Lung (tissue), 12 donors: ENCODE measurements at regions not wholly inside any gene's neighbourhood (a gene's known extent, or its start where the extent isn't known, plus 50 kb on each side); places are given as distances from the start of the nearest gene placed in this dataset. TPM values are rescaled to one million over a fixed set of nuclear protein-coding genes. Genes with fewer than 3 reads are reported as not detected.

Experiments
- ATAC-seq: fragments of 200-7000 bp; cut with Tn5 transposase; one replicate; pipeline ENCODE4 v1.9.1; 2020; ENCODE audit warnings: moderate number of reproducible peaks; ENCODE audit not compliant: insufficient read depth, low FRiP score
- DNase-seq, 3 donors: peaks; one replicate each; pipeline ENCODE4 v3.0.0-alpha.2; 2013 to 2017
- H3K27ac ChIP-seq, 2 donors: one replicate each; pipeline ENCODE4 v1.5.1; 2013; ENCODE audit warnings: mild to moderate bottlenecking in 2 of 2, moderate library complexity in 2 of 2, control low read depth in 1 of 2, inconsistent platforms in 1 of 2, low read depth in 1 of 2, low read length in 1 of 2
- H3K27me3 ChIP-seq, 3 donors: one replicate each; pipeline ENCODE4 v1.5.1; 2013; ENCODE audit warnings: low read length in 2 of 3; ENCODE audit not compliant: control insufficient read depth in 3 of 3, insufficient read depth in 3 of 3
- H3K36me3 ChIP-seq, 4 donors: one replicate each; pipeline ENCODE4 v1.5.1; 2013; ENCODE audit warnings: low read length in 4 of 4, mild to moderate bottlenecking in 1 of 4, moderate library complexity in 1 of 4; ENCODE audit not compliant: control insufficient read depth in 4 of 4, insufficient read depth in 4 of 4
- H3K4me1 ChIP-seq, 5 donors: one replicate each; pipeline ENCODE4 v1.5.1; 2013; ENCODE audit warnings: low read length in 5 of 5, mild to moderate bottlenecking in 2 of 5, moderate library complexity in 1 of 5; ENCODE audit not compliant: control insufficient read depth in 5 of 5, insufficient read depth in 5 of 5
- H3K4me3 ChIP-seq: one replicate; pipeline ENCODE4 v1.5.1; 2013; ENCODE audit warnings: mild to moderate bottlenecking, control low read depth, moderate library complexity
- H3K9ac ChIP-seq, 2 donors: one replicate each; pipeline ENCODE4 v1.5.1; 2013; ENCODE audit warnings: low read length in 2 of 2, control low read depth in 1 of 2; ENCODE audit not compliant: insufficient read depth in 1 of 2
- H3K9me3 ChIP-seq, 4 donors: one replicate each; pipeline ENCODE4 v1.5.1; 2013; ENCODE audit warnings: low read length in 3 of 4, mild to moderate bottlenecking in 1 of 4, moderate library complexity in 1 of 4; ENCODE audit not compliant: control insufficient read depth in 4 of 4, insufficient read depth in 3 of 4
- WGBS, 2 donors: extraction: QIAGEN DNeasy Blood & Tissue Kit; methylation state at CpG; one replicate each; pipeline ENCODE4 v1.1.7; 2013; 5-methylcytosine and 5-hydroxymethylcytosine counted together
- small RNA-seq: library from RNA; depleted of rRNA; stranded (forward); fragments of <200 nt; gene quantifications from one replicate; pipeline ENCODE3, GENCODE V24; 2014; ENCODE audit warnings: low replicate concordance
- TF ChIP-seq, protein P1 (sequence below): IDR thresholded peaks from 2 replicates; pipeline ENCODE4 v1.5.1; 2012; ENCODE audit warnings: mild to moderate bottlenecking; ENCODE audit errors: control extremely low read depth, extremely low read depth
- donor health status: control.
- donor health status: control.
- donor health status: Bipolar disorder and iron deficiency.
- donor health status: healthy.
- donor health status: DM: yes; HTN: yes; CAD: no.

DNA sequence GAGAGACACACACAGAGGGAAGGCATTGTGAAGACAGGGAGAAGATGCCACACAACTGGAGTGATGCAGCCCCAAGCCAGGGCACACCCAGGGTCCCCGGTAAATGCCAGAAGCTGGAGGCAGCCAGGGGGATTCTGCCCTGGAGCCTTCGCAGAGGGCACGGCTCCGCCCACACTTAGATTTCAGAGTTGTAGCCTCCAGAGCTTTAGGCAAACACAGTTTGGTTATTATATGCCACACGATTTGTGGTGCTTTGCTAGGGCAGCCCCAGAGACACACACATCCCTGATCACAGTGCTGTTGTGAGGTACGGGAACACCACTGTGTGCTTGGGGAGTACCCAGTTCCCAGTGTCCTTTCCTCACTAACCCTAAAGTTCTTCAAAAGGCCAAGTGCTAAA lies 280.6 kb downstream of the SMOC2 start:
- Histone ChIP-seq H3K27me3 (peaks cover 0 to 31% (median 0%) of the 10 kb centered on the region in 3 donors), H3K36me3 (no peaks in the 10 kb centered on the region), H3K9ac (no peak overlapping the region), H3K4me3 (no peak overlapping the region), H3K9me3 (peaks cover 0 to 20% (median 0%) of the 10 kb centered on the region in 4 donors), H3K4me1 (no peaks in the 10 kb centered on the region), H3K27ac (no peak overlapping the region)
- no peak for DNase-seq
- ATAC-seq: no peak
- 72 to 78% methylated on average over 6 of the region's 6 CpGs for WGBS, 2 donors
- TF ChIP-seq, protein P1, sequence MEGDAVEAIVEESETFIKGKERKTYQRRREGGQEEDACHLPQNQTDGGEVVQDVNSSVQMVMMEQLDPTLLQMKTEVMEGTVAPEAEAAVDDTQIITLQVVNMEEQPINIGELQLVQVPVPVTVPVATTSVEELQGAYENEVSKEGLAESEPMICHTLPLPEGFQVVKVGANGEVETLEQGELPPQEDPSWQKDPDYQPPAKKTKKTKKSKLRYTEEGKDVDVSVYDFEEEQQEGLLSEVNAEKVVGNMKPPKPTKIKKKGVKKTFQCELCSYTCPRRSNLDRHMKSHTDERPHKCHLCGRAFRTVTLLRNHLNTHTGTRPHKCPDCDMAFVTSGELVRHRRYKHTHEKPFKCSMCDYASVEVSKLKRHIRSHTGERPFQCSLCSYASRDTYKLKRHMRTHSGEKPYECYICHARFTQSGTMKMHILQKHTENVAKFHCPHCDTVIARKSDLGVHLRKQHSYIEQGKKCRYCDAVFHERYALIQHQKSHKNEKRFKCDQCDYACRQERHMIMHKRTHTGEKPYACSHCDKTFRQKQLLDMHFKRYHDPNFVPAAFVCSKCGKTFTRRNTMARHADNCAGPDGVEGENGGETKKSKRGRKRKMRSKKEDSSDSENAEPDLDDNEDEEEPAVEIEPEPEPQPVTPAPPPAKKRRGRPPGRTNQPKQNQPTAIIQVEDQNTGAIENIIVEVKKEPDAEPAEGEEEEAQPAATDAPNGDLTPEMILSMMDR: no peak

DNA sequence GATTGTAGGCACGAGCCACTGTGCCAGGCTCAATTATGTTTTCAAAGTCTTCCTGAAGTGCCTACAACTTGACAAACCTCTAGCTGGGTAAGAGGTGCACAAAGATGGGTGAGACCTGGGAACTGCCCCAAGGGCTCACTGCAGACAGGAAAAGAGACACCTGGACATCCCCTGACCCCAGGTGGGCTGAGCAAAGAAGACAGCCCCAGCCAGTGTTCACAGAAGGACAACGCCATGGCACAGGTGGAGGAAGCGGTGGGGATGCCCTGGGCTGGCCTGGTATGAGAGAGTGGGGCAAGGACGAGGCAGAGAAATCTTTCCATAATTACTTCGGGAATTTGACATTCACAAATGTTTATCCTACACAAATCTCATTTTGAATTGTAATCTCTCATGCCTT lies 278.9 kb downstream of the SMOC2 start:
- TF ChIP-seq, protein P1: no peak
- H3K27me3 ChIP-seq: peaks cover 0 to 36% (median 0%) of the 10 kb centered on the region in 3 donors
- H3K27ac ChIP-seq: no peak overlapping the region
- DNase-seq (no peak), ATAC-seq (no peak)
- H3K9ac ChIP-seq: no peak overlapping the region
- no peak overlapping the region for H3K4me3 ChIP-seq
- 83 to 91% methylated on average over 5 of the region's 5 CpGs for WGBS, 2 donors
- H3K4me1 ChIP-seq: no peaks in the 10 kb centered on the region
- peaks cover 0 to 20% (median 2%) of the 10 kb centered on the region in 4 donors for H3K9me3 ChIP-seq
- no peaks in the 10 kb centered on the region for H3K36me3 ChIP-seq

DNA sequence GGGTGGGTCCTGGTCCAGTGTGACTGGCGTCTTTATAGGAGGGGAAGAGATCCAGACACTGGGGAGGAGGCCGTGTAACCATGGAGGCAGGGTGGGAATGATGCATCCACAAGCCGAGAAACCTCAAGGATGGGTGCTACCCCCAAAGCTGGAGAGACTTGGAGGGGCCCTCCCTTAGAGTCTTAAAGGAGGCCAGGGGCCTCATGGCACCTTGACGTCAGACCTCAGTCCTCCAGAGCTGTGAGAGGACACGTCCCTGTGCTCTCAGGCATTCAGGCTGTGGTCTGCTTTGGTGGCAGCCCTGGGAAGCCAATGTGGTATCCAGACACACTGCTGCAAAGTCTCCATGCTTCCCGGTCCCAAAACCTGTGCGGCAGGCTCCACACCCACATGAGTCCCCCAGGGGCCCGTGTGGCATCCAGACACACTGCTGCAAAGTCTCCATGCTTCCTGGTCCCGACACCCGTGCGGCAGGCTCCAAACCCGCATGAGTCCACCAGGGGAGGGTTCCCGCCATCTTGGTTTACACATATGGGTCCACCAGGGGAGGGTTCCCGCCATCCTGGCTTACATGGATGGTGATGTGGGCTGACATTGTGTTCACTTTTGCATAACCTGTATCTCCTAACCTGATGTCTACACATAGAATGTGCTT lies 278.0 kb downstream of the SMOC2 start:
- Histone ChIP-seq H3K27ac (no peak overlapping the region), H3K9ac (no peak overlapping the region), H3K9me3 (peaks cover 0 to 15% (median 2%) of the 10 kb centered on the region in 4 donors), H3K36me3 (no peaks in the 10 kb centered on the region), H3K4me1 (no peaks in the 10 kb centered on the region), H3K27me3 (peaks cover 0 to 36% (median 0%) of the 10 kb centered on the region in 3 donors), H3K4me3 (no peak overlapping the region)
- DNase-seq (no peak), ATAC-seq (no peak)
- WGBS, 2 donors: 89 to 93% methylated on average over 14 of the region's 14 CpGs
- TF ChIP-seq, protein P1: no peak

Small RNAs in the stretch of these regions (small RNA-seq; reads per million reads assigned to genes)
- gene AL513210.1: not detected
